Chondrocyte (in vitro differentiated cells): ENCODE measurements at regions not wholly inside any gene's neighbourhood (a gene's known extent, or its start where the extent isn't known, plus 50 kb on each side); places are given as distances from the start of the nearest gene placed in this dataset.

Source experiments
- DNase-seq: peaks from one replicate; pipeline ENCODE4 v3.0.0; 2021; ENCODE audit warnings: mixed read lengths, low spot score
- H3K27ac Mint-ChIP-seq: one replicate; pipeline ENCODE4 v1.8.0; 2021; ENCODE audit warnings: mild to moderate bottlenecking, moderate library complexity, mixed read lengths; ENCODE audit not compliant: unreplicated experiment
- H3K27me3 Mint-ChIP-seq: 2 replicates; pipeline ENCODE4 v1.8.0; 2021; ENCODE audit warnings: low read depth, mixed read lengths
- H3K36me3 Mint-ChIP-seq: 2 replicates; pipeline ENCODE4 v1.8.0; 2021; ENCODE audit warnings: low read depth, mixed read lengths
- H3K4me1 Mint-ChIP-seq: 2 replicates; pipeline ENCODE4 v1.8.0; 2021; ENCODE audit warnings: low read depth, mild to moderate bottlenecking, mixed read lengths
- H3K4me3 Mint-ChIP-seq: one replicate; pipeline ENCODE4 v1.8.0; 2021; ENCODE audit warnings: mild to moderate bottlenecking, moderate library complexity, mixed read lengths; ENCODE audit not compliant: unreplicated experiment
- H3K9me3 Mint-ChIP-seq: 2 replicates; pipeline ENCODE4 v1.8.0; 2021; ENCODE audit warnings: low read depth, mixed read lengths
- TF ChIP-seq, protein P1 (sequence below): fragments of 200-600 bp; sonication (generic); IDR thresholded peaks from 2 replicates; pipeline ENCODE4 v1.5.0; 2021; ENCODE audit warnings: antibody characterized with exemption, mild to moderate bottlenecking, moderate library complexity

DNA sequence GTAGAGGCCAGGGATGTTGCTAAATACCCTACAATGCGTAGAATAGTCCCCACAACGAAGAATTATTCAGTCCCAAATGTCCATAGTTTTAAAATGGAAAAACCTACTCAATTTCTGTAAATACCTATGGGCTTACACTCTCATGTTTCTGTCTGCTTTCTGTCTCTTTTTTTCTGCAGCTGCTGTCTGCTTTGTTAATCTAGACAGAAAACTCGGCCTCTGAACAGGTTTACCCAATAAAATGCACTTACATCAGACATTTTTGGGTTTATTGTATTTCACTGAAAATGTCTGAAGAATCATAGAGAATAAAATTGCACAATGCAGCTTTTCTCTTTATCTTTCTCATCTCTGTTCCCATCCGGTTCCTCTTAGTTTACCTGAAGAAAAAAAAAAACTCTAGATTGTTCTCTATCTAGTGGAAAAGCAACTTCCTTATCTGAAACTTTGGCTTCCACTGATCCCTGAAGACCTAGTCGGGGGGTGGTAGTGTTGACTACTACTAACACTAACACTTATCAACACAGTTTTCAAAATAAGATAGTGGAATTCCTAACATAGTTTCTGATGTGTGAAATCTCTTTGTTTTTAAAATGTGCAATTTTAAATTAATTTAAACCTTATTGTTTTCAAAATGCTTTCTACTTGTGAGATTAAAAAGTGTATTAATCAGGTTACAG is 76.9 kb upstream of the CCDC190 start:
- Mint-ChIP-seq H3K36me3 (no peaks in the 10 kb centered on the region), H3K27ac (no peak overlapping the region), H3K27me3 (peaks cover 1% of the 10 kb centered on the region), H3K4me3 (no peak overlapping the region), H3K4me1 (peaks cover 9% of the 10 kb centered on the region), H3K9me3 (no peaks in the 10 kb centered on the region)
- no peak for DNase-seq
- TF ChIP-seq, protein P1, sequence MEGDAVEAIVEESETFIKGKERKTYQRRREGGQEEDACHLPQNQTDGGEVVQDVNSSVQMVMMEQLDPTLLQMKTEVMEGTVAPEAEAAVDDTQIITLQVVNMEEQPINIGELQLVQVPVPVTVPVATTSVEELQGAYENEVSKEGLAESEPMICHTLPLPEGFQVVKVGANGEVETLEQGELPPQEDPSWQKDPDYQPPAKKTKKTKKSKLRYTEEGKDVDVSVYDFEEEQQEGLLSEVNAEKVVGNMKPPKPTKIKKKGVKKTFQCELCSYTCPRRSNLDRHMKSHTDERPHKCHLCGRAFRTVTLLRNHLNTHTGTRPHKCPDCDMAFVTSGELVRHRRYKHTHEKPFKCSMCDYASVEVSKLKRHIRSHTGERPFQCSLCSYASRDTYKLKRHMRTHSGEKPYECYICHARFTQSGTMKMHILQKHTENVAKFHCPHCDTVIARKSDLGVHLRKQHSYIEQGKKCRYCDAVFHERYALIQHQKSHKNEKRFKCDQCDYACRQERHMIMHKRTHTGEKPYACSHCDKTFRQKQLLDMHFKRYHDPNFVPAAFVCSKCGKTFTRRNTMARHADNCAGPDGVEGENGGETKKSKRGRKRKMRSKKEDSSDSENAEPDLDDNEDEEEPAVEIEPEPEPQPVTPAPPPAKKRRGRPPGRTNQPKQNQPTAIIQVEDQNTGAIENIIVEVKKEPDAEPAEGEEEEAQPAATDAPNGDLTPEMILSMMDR: no peak

DNA sequence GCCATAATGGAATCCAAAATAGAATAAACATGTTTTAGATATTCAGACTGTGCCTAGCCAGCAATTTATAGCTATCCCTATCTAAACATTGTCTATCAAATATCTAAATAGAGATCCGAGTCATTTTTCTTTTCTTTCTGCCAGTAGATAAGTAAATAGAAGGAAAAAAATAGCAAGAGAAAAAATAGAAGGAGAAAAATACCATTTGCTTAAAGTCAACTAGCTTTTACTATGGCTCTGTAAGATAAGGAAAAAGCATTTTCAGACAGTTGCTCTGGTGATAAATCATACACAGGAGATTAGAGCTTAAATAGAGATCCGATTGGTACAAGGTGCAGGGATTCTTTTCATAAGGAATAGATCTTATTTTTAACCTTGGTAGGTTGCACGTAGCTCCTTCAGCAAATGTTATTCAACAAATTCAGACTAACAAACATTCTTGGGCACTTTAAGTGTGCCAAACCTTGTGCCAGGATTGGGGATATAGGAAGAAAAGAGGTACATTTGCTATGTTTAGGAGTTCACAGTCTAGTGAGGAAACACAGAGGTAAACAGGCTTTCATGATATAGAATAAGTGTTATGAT is 70.1 kb upstream of the CCDC190 start:
- DNase-seq: no peak
- H3K36me3 Mint-ChIP-seq: no peaks in the 10 kb centered on the region
- TF ChIP-seq, protein P1: no peak
- no peaks in the 10 kb centered on the region for H3K27me3 Mint-ChIP-seq
- no peak overlapping the region for H3K4me3 Mint-ChIP-seq
- H3K9me3 Mint-ChIP-seq: no peaks in the 10 kb centered on the region
- H3K27ac Mint-ChIP-seq: peak overlapping the region; percentile 1
- H3K4me1 Mint-ChIP-seq: peaks cover 18% of the 10 kb centered on the region

DNA sequence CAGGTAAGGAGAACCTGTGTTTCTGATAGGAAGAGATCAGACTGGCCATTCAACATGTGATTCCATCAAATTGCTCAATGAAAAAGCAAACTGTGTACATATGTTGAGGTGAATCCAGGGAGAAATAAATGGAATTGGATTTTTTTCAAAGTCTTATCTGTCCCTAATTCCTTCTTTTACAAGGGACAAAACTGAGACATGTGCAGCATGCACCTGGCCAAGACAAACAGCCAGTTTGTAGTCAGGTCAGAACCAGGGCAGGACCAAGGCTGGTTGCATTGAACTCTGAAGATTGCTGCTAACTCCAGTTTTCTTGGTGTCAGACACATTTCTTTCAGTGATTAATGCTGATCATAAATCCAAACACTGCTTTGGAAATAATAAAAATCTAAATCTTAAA is 69.6 kb upstream of the CCDC190 start:
- no peaks in the 10 kb centered on the region for H3K36me3 Mint-ChIP-seq
- H3K4me3 Mint-ChIP-seq: no peak overlapping the region
- H3K27ac Mint-ChIP-seq: no peak overlapping the region
- peaks cover 18% of the 10 kb centered on the region for H3K4me1 Mint-ChIP-seq
- no peaks in the 10 kb centered on the region for H3K9me3 Mint-ChIP-seq
- TF ChIP-seq, protein P1: no peak
- no peak for DNase-seq
- H3K27me3 Mint-ChIP-seq: no peaks in the 10 kb centered on the region

DNA sequence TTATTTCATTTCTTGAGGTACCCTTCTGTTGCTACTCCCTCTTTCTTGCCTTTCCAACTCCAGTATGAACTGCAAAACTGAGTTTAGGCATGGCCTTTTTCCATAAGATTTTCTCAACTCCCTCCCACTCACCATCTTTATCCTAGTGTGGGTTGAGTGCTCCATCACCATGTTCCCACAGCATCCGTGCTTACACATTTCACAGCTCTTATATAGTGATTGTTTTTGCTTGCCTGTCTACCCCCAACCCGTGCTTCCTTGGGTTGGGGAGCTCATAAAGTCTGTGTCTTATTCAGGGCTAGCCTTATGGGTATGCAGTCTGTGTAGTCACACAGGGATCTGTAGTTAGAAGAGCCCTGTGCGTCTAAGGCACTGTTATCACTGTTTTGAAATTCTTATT is 68.2 kb upstream of the CCDC190 start:
- Mint-ChIP-seq H3K4me3 (no peak overlapping the region), H3K27me3 (no peaks in the 10 kb centered on the region), H3K36me3 (no peaks in the 10 kb centered on the region), H3K4me1 (peaks cover 18% of the 10 kb centered on the region), H3K9me3 (no peaks in the 10 kb centered on the region), H3K27ac (no peak overlapping the region)
- TF ChIP-seq, protein P1: no peak
- DNase-seq: no peak

DNA sequence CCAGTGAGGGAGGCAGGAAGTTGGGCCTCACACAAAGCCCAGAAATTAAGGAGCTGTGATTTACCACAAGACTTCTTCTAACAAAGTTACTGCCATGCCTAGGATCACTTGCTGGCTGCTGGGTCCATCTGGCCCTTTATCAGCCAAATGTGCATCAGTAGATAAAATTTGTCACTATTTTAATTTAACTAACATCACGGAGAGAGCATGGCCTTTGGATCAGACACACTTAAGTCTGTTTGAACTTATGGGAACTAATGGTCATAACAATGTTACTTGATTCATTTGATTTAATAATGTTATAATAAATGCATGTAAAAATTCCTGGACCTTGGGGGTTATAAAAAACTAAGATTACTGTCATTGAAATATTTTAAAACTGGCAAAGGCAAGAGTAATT is 67.2 kb upstream of the CCDC190 start:
- H3K9me3 Mint-ChIP-seq: no peaks in the 10 kb centered on the region
- H3K36me3 Mint-ChIP-seq: no peaks in the 10 kb centered on the region
- no peak overlapping the region for H3K4me3 Mint-ChIP-seq
- H3K27me3 Mint-ChIP-seq: no peaks in the 10 kb centered on the region
- H3K4me1 Mint-ChIP-seq: peaks cover 18% of the 10 kb centered on the region
- H3K27ac Mint-ChIP-seq: no peak overlapping the region
- DNase-seq: no peak
- TF ChIP-seq, protein P1: no peak
